Peyer's patch (tissue), 4 donors: ENCODE measurements at regions not wholly inside any gene's neighbourhood (a gene's known extent, or its start where the extent isn't known, plus 50 kb on each side); places are given as distances from the start of the nearest gene placed in this dataset.

Experiments
- POLR2A ChIP-seq, 2 donors: fragments of 450-650 bp; IDR thresholded peaks; one replicate each; pipeline ENCODE4 v1.5.1; 2017; ENCODE audit warnings: antibody characterized with exemption in 2 of 2, mild to moderate bottlenecking in 2 of 2, moderate library complexity in 2 of 2
- TF ChIP-seq, protein P1 (sequence below), 6 experiments: fragments of 450-650 bp in 4 of 6; fragments of 200-600 bp in 2 of 6; sonication (generic) in 1 of 6; IDR thresholded peaks; one replicate each; pipeline ENCODE4 v1.5.1; 2017 to 2019; ENCODE audit warnings: antibody characterized with exemption in 6 of 6, mild to moderate bottlenecking in 3 of 6, moderate library complexity in 1 of 6

DNA sequence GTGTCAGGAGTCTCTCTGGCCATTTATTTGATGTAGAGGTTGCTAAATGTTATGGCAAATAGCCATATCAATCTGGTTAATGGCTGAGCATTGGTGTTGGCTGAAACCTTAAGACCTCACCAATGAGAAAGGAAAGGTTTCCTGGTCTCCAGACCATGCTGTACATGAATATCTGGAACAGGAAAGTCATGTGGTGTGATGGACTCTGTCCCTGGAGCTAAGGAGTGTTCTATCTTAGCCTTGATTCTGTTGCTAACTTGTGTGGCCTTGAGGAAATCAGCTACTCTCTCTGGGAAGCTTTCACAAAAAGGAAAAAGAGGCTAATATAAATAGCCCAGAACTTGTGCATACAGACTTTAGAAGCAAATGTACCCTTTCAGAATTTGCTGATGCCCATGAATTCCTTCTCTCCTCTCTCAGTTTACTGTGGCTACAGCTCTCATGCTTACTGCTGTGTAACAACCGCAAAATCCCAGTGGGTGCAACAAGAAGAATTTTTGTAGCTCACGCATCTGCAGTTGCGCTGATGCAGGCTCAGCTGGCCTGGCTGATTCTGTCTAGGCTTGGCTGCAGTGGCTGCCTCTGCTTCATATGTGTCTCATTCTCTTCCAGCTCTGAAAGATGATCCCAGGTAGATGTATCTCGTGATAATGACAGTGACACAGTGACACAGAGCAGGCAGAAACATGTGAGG, 287.5 kb downstream of the NPIPA8 start:
- TF ChIP-seq, protein P1, sequence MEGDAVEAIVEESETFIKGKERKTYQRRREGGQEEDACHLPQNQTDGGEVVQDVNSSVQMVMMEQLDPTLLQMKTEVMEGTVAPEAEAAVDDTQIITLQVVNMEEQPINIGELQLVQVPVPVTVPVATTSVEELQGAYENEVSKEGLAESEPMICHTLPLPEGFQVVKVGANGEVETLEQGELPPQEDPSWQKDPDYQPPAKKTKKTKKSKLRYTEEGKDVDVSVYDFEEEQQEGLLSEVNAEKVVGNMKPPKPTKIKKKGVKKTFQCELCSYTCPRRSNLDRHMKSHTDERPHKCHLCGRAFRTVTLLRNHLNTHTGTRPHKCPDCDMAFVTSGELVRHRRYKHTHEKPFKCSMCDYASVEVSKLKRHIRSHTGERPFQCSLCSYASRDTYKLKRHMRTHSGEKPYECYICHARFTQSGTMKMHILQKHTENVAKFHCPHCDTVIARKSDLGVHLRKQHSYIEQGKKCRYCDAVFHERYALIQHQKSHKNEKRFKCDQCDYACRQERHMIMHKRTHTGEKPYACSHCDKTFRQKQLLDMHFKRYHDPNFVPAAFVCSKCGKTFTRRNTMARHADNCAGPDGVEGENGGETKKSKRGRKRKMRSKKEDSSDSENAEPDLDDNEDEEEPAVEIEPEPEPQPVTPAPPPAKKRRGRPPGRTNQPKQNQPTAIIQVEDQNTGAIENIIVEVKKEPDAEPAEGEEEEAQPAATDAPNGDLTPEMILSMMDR (IDR thresholded peaks at IDR 0.05) = no peak
- TF ChIP-seq POLR2A (IDR thresholded peaks at IDR 0.05) = no peak
